ENCODE measurements at regions not wholly inside any gene's neighbourhood (a gene's known extent, or its start where the extent isn't known, plus 50 kb on each side); places are given as distances from the start of the nearest gene placed in this dataset.

DNA sequence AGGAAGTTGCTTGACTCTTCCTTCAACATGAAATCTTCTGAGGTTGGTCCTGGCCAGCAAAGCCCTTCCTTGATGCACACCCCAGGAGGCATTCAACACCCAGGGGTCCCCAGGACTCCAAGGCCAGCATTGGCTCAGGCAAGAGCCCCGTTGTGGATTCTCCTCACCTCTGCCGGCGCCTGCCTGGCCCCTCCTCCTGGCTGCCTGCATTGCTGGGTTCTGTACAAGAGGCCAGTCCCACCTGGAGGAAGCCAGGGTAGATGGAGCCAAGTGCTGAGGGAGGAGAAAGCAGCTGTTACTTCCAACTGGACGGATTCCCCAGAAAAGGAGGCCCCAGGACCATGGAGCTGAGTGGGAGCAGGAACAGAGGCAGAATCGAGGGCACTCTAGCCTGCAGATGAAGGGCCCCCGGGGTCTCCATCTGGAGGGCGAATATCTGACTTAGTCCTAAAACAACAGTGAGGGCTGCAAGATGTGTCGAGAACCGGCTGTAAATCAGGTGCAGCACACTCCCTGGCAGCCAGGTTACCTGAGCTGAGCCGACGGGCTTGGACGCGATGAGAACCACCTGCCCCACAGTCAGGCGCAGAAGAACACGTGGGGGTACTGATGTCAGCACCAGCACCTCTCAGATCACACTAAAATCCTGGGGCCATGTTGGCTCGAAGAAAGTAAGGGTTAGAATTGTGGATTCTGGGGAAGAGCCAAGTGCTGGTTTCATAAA lies 399.6 kb upstream of the SALL3 start:
- TF ChIP-seq, protein P1, sequence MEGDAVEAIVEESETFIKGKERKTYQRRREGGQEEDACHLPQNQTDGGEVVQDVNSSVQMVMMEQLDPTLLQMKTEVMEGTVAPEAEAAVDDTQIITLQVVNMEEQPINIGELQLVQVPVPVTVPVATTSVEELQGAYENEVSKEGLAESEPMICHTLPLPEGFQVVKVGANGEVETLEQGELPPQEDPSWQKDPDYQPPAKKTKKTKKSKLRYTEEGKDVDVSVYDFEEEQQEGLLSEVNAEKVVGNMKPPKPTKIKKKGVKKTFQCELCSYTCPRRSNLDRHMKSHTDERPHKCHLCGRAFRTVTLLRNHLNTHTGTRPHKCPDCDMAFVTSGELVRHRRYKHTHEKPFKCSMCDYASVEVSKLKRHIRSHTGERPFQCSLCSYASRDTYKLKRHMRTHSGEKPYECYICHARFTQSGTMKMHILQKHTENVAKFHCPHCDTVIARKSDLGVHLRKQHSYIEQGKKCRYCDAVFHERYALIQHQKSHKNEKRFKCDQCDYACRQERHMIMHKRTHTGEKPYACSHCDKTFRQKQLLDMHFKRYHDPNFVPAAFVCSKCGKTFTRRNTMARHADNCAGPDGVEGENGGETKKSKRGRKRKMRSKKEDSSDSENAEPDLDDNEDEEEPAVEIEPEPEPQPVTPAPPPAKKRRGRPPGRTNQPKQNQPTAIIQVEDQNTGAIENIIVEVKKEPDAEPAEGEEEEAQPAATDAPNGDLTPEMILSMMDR (IDR thresholded peaks at IDR 0.05; ENCODE audit: low read depth, low read length): no peak
- no peak overlapping the region for H3K4me3 ChIP-seq (ENCODE audit: low read depth, low read length)

DNA sequence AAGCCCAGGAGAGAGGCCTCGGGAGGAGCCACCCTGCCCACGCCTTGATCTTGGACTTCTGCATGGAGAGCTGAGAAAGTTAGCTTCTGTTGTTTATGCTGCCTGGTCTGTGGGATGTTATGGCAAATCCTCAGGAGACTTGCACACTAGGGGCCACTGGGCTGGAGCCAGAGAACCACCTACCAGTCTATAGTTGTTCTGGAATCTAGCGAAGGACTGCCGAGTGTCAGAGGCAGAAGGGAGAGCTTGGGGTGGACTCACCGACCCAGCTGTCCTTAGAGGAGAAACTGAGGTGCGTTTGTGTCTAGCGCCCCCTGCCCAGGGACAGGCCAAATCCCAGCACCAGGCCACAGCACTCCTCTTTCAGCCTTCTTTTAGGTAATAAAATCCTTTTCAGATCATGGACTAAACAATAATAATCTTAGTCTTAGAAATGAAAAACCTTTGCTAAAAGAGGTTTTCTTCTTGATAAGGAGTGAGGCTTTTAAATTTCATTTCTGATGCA lies 398.7 kb upstream of the SALL3 start:
- TF ChIP-seq, protein P1 (IDR thresholded peaks at IDR 0.05; ENCODE audit: low read depth, low read length): no peak

DNA sequence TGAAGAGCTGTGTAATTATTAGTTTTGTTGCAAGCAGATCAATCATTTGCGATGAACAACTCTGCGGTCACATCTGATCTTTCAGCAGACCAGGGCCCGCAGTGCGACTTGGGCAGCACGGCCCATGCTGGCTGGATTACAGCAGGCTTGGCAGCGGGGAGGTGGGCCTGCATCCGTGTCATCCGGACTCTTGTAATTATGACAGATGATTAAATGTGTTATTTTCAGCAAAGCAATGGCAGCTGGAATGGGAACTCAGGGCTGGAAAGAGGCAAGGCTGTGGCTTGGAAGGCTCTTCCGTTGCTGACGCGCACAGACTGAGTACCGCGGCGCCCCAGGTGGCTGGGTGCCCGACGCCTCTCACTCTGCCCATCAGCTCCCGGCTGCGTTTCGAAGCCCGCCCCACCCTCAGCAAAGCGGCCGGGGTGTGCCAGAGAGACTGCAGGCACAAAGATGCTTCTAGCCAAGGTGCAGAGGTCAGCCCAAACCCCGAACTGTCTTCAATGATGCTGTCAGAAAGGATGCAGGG lies 397.4 kb upstream of the SALL3 start:
- TF ChIP-seq, protein P1 (IDR thresholded peaks at IDR 0.05; ENCODE audit: low read depth, low read length): no peak
- H3K4me3 ChIP-seq (ENCODE audit: low read depth, low read length): no peak overlapping the region

More for the DNA sequence above, 398.7 kb upstream of the SALL3 start:
- no peak overlapping the region for H3K4me3 ChIP-seq (ENCODE audit: low read depth, low read length)

DNA sequence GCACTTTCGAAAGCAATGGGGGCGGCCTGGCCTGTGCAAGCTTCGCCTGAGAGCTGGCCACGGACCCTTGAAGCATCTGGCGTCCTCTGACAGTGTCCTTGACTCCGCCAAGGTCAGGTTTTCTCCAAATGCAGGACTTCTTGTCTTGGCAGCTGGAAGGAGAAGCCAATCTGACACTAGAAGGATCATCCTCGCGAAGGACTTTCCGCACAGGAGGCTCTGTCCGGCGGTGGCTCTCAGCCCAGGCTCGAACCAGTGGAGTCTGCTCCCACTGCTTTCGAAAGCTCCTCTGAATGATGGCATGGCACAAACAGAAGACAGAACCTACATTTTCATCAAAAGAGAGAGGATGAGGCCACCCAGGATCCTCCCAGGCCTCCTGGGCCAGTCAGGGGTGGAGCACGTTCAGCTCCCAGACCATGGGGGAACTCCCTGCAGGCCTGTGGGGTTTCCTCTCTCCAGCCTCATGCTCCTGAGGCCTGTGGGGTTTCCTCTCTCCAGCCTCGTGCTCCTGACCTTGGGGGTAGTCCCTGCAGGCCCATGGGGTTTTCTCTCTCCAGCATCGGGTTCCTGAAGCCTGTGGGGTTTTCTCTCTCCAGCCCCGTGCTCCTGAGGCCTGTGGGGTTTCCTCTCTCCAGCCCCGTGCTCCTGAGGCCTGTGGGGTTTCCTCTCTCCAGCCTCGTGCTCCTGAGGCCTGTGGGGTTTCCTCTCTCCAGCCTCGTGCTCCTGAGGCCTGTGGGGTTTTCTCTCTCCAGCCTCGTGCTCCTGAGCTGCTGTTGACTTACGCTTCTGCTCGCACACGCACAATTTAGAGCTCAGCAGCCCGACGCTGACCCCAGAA lies 396.5 kb upstream of the SALL3 start:
- TF ChIP-seq, protein P1 (IDR thresholded peaks at IDR 0.05; ENCODE audit: low read depth, low read length): no peak
- no peak overlapping the region for H3K4me3 ChIP-seq (ENCODE audit: low read depth, low read length)

DNA sequence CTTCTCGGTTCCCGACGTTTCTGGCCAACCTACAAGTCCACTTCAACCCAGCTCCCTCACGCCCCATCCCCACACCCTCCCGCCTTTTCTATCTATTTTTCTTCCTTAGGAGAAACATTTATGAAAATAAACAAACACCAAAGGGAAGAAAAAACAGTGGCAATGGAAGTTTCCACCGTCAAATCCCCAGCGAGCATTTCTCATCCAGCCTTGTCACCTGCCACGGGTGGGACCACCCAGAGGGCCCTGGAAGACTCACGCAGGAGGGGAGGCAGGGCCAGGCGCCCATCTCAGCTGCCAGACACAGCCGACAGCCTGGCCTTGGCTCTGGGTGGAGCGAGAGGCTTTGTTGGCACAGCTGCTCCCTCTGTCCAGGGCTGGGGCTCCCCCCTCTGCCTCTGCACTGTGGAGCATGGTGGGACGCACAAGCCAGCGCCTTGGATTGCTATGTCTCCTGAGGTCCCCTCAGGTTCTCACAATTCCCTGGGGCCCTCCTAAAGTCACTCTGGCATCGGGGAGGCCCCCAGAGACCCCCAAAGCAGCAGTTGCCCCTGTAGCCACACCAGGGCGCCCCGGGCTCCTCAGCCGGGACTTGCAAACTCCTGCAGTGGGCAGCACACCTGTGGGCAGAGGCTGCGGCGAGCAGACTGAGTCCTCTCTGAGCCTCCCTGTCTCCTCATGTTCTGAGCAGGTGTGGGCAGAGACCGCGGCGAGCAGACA lies 395.7 kb upstream of the SALL3 start:
- H3K4me3 ChIP-seq (ENCODE audit: low read depth, low read length): no peak overlapping the region
- TF ChIP-seq, protein P1 (IDR thresholded peaks at IDR 0.05; ENCODE audit: low read depth, low read length): no peak

DNA sequence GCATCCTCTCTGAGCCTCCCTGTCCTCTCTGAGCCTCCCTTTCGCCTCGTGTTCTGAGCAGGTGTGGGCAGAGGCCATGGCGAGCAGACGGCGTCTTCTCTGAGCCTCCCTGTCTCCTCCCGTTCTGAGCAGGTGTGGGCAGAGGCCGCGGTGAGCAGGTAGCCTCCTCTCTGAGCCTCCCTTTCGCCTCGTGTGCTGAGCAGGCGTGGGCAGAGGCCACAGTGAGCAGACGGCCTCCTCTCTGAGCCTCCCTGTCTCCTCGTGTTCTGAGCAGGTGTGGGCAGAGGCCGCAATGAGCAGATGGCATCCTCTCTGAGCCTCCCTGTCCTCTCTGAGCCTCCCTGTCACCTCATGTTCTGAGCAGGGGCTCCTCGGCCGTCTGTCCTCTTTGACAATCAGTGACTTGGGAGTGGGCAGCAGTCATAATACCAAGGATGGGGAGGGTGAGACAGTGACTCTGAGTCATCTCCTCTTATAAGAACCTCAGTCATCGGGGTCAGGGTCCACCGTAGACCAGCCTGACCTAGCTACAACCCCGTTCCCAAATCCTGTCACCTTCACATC lies 395.1 kb upstream of the SALL3 start:
- H3K4me3 ChIP-seq (ENCODE audit: low read depth, low read length): no peak overlapping the region
- TF ChIP-seq, protein P1 (IDR thresholded peaks at IDR 0.05; ENCODE audit: low read depth, low read length): no peak
